ENCODE measurements at regions not wholly inside any gene's neighbourhood (a gene's known extent, or its start where the extent isn't known, plus 50 kb on each side); places are given as distances from the start of the nearest gene placed in this dataset.

GRCh38 chr1:108054396-108054795 is 89.4 kb upstream of the VAV3 start:
- Histone ChIP-seq H3K9ac (ENCODE audit: insufficient read depth, low read depth, low read length) (no peak overlapping the region), H4K20me1 (ENCODE audit: insufficient read depth, low read length) (no peaks in the 10 kb centered on the region), H2AFZ (ENCODE audit: low read length) (no peak overlapping the region), H3K27me3 (ENCODE audit: control insufficient read depth in 1 of 2, insufficient read depth in 2 of 2, low read length in 2 of 2) (no peaks in the 10 kb centered on the region), H3K79me2 (ENCODE audit: insufficient read depth, low read length) (no peaks in the 10 kb centered on the region), H3K4me2 (ENCODE audit: low read depth, low read length) (no peak overlapping the region), H3K4me3 (replicated peaks in 1 of 3; ENCODE audit: insufficient read depth in 1 of 3, low read depth in 2 of 3, low read length in 3 of 3) (no peak overlapping the region), H3K4me1 (ENCODE audit: insufficient read depth, low read length) (peaks cover 47% of the 10 kb centered on the region), H3K36me3 (replicated peaks in 1 of 2; ENCODE audit: control insufficient read depth in 1 of 2, insufficient read depth in 2 of 2, low read length in 2 of 2) (no peaks in the 10 kb centered on the region), H3K27ac (ENCODE audit: extremely low read length, insufficient read depth, low read length) (no peak overlapping the region), H3K9me3 (ENCODE audit: low read length) (no peaks in the 10 kb centered on the region)
- intact Hi-C loops (cut with micrococcal nuclease; ENCODE audit: unreplicated experiment) (loop anchor here (5.0 kb wide), 1 partner anchor 143 kb away; no protein-coding TSS in a partner anchor), in situ Hi-C loops (cut with HindIII; ENCODE audit: extremely low pct_ligation_motif_present, low pct_unique_long_range_greater_than_20kb) (no loop called here)
- ChIA-PET CTCF (ENCODE audit: low intra/inter-chr PET ratio, low total read pairs) (no interaction called here), POLR2A (no interaction called here)
- WGBS (ENCODE audit: low lambda C conversion rate), result 97% methylated on average over 2 of the region's 2 CpGs
- no peak for ATAC-seq
- FAIRE-seq, result no peak
- TF ChIP-seq ZMAT5 (CRISPR knock-in tag; IDR thresholded peaks at IDR 0.05; ENCODE audit: borderline replicate concordance, low read depth) (no peak), ZNF572 (CRISPR knock-in tag; IDR thresholded peaks at IDR 0.05) (no peak), MXI1 (IDR thresholded peaks at IDR 0.05; ENCODE audit: borderline replicate concordance, low read depth, low read length) (no peak), ZBTB20 (CRISPR knock-in tag; IDR thresholded peaks at IDR 0.05; ENCODE audit: borderline replicate concordance, low read depth) (no peak), NFE2L1 (CRISPR knock-in tag; IDR thresholded peaks at IDR 0.05; ENCODE audit: borderline replicate concordance) (no peak), PAXIP1 (CRISPR knock-in tag; conservative IDR thresholded peaks at IDR 0.05) (no peak), SRF (IDR thresholded peaks at IDR 0.05; ENCODE audit: low read depth, low read length) (no peak), NPAS2 (CRISPR knock-in tag; IDR thresholded peaks at IDR 0.05; ENCODE audit: borderline replicate concordance) (no peak), MEIS1 (CRISPR knock-in tag; IDR thresholded peaks at IDR 0.05; ENCODE audit: borderline replicate concordance) (no peak), HNF1B (CRISPR knock-in tag; IDR thresholded peaks at IDR 0.05) (no peak), ADNP (CRISPR knock-in tag; IDR thresholded peaks at IDR 0.05) (no peak), ZNF382 (CRISPR knock-in tag; IDR thresholded peaks at IDR 0.05; ENCODE audit: borderline replicate concordance) (no peak), ZNF816 (CRISPR knock-in tag; IDR thresholded peaks at IDR 0.05; ENCODE audit: borderline replicate concordance) (no peak), ZNF367 (CRISPR knock-in tag; IDR thresholded peaks at IDR 0.05; ENCODE audit: borderline replicate concordance) (no peak)
- no TSS peak for BruUV-seq (replicated peaks)
- DNase-seq (ENCODE audit: low spot score), result no peak

Data from HepG2 (cell line).